ENCODE measurements at regions not wholly inside any gene's neighbourhood (a gene's known extent, or its start where the extent isn't known, plus 50 kb on each side); places are given as distances from the start of the nearest gene placed in this dataset.
A peak's percentile ranks its signal among the peaks of the same experiment; 100 is the strongest.
"Not testable (repeated sequence)": the region's sequence is repeated elsewhere in the genome, so short reads cannot be mapped to it uniquely, and the experiment has no call there.

DNA sequence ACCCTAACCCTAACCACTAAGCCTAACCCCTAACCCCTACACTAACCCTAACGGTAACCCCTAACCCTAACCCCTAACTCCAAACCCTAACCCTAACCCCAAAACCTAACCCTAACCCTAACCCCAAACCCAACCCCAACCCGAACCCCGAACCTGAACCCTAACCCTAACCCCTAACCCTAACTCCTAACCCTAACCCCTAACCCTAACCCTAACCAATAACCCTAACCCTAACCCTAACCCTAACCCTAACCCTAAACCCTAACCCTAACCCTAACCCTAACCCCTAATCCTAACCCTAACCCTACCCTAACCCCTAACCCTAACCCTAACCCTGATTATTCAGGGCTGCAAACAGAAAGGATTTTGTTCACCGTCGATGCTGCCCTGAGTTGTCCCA lies 144.6 kb upstream of the DUSP22 start:
- DNase-seq = not testable (repeated sequence)

DNA sequence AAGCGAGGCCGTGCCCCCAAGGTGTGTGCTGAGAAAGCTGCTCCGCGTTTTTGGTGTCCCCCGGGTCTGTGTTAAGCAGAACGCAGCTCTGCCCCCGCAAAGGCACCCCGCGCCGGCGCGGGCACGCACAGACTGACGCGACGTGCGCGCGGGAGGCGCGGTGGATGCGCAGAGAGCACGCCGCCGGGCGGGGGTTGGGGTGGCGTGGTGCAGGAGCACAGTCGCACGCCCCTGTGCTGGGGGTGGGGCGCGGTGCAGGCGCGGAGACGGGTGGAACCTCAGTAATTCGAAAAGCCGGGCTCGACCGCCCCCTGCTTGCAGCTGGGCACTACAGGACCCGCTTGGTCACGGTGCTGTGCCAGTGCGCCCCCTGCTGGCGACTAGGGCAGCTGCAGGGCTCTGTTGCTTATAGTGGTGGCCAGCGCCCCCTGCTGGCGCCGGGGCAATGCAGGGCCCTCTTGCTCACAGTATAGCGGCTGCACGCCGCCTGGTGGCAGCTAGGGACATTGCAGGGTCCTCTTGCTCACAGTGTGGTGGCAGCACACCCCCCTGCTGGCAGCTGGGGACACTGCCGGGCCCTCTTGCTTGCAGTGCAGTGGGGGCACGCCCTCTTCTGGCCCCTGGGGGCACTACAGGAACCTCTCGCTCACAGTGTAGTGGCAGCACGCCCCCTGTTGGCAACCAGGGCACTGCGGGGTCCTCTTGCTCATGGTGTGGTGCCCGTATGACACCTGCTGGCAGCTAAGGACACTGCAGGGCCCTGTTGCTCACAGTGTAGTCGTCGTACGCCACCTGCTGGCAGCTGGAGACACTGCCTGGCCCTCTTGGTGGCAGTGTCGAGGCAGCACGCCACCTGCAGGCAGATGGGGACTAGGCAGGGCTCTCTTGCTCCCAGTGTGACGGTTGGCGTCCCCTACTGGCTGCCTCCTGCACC lies 144.0 kb upstream of the DUSP22 start:
- DNase-seq = peak; percentile 45 to 56

DNA sequence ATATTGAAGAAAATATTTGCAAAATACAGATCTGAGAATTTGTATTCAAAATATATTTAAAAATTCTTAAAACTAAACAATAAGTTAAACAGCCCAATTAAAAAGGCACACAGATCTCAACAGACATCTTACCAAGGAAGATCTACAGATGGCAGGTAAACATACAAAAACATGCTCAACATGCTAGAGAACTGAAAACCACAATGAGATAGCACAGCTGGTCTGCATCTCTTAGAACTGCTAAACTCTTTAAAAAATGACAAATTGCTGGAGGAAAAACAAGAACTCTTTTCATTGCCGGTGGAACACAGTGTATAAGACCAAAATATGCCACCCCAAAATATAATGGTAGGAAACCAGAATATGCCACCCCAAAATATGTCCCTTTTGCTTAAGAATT lies 142.1 kb upstream of the DUSP22 start:
- DNase-seq = not testable (repeated sequence)

DNA sequence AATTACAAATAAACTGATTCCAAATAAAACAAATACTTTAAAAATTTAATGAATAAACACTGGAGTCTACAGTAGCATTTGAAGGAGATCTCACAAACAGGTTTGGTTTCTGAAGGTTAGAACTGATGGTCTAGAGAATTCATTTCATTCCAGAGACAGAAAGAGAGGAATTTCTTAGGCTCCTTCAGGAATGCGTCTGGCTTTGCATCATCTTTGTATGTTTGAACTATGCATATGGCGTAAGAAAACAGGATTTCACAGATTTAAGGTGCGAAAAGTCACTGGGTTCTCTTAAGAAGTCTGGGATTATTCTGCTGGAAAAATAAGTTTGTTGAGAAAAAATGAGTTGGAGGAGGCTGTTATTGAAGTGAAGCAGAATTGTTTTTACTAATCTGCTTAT lies 139.9 kb upstream of the DUSP22 start:
- DNase-seq = not testable (repeated sequence)

DNA sequence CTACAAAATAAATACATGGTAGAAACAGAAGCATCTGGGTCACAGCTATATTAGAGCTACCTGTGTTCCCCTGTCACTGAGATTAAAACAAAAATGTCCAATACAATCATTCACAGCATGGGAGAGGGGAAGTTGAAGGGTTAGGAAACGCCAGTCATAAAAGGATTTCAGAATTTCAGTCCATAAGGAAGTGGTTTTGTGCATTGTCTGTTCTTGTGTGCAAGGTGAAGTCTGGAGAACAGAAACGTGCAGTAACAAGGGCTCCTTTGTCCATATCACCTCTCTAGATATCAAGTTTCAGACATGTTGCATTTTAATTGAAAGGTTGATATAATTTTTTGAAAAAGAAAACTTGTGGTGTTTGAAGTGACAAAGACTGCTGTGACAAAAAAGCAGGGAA lies 139.3 kb upstream of the DUSP22 start:
- not testable (repeated sequence) for DNase-seq

DNA sequence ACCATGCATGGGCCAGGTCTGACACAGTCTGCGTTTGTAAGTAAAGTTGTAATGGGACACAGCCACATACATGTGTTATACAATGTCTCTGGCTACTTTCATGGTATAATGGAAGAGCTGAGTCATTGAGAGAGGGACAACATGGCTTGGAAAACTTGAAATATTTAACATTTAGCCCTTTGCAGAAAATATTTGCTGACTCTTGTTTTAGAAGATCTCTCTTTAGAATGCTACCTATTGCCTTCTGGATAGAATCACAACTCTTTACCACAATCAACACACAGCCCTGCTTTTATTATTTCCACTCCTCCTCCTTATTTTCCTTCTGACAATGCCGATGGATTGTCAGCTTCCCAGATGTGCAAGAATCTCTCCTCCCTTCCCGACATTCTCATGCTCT lies 138.4 kb upstream of the DUSP22 start:
- DNase-seq = not testable (repeated sequence)

DNA sequence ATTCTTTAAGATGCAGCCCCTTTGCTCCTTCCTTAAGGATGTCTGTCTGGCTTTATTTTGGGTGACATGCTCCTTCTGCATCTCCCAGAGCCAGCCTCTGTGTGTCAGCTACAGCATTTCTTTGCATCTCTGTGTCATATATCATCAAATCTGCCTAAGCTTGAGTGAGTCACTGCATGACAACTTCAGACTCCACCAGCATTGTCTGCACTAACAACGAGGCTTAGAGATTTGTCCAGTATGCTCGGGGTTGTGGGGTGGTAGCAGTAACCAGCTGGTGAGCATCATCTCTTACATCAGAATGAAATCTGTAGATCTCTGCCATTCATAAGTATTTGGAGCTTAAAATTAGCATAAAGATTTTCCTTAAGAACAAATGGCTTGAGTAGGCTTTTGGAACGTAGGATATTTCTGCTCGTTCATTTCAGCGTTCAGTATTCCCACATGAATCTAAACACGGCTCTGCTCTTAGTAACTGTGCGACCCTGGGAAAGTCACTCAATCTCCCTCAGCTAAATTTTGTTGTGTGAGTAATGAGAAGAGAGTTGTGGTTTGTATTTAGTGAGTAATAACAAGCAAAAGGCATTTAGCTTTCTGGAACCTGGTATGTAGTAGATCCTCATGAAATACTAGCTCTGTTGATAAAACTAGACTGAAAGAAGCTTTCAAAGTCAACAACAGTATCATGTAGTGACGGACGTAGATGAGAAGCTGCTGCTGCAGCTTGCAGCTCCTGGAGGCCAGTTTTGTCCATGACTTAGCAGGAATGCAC lies 137.8 kb upstream of the DUSP22 start:
- not testable (repeated sequence) for DNase-seq

DNA sequence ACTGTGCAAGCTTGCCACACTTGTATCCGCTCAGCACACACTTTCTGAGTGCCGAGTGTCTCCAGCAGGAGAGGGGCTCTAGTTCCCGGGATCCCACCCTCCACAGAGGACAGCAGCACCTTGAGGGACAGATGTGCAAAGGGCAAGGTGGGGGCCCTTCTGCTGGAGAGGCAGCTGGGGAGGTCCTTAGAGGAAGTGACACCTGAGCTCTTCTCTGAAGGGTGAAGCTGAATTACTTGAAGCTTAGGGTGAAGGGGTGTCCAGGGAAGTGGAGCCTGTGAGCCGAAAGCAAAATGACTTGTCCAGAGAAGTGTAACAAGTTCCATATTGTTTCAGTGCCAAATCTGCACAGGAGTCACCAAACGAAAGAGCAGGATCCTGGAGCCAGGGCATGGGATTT lies 136.3 kb upstream of the DUSP22 start:
- DNase-seq = no peak

DNA sequence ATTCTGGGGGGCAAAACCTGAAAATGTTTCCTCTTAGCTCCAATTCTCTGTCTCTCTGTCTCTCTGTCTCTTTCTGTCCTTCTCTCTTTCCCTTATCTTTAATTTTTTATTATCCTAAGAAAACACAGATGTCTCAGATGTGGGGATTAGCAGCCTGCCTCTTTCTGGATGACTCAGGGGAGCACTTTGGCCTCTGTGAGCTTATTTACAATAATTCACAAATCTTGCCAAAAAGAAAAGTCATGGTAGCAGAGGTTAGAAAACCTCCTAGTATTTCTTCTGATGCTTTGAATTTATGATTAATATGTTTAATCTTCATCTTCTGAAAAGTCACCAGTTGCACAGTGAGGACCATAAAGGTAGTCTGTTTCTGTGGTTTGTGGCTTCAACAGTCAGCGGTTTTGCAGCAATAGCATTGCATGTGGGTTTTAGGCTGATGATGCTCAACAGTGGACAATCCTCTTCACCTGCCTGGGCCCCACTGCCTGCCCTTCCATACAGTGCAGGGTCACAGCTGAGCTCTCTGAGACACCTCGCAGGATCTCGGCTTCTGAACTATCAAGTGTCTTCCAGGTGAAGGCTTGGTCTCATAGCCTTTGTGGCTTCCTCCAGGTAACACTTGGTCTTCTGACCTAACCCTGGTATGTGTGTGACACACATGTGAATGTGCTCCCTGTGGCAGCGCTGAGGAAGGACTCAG lies 135.7 kb upstream of the DUSP22 start:
- not testable (repeated sequence) for DNase-seq

DNA sequence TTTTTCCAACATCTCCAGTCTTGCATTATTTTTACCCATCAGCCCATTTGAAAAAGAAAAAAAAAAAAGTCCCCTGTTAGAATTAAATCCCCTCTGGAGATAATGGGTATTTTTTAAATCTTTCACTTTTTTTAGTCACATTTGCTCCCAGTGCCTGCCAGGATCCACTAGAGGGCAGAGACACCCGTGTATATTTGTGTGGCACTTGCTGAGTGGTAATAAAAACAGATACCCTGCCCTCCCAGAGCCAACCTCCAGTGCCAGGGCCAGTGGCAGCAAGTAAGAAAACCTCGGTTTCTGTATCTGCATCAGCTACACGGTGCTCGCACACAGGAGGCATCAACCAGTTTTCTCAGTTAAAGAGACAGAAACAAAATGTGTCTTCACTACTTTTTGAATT lies 135.1 kb upstream of the DUSP22 start:
- DNase-seq = peak in 1 of 2 donors; percentile 21

DNA sequence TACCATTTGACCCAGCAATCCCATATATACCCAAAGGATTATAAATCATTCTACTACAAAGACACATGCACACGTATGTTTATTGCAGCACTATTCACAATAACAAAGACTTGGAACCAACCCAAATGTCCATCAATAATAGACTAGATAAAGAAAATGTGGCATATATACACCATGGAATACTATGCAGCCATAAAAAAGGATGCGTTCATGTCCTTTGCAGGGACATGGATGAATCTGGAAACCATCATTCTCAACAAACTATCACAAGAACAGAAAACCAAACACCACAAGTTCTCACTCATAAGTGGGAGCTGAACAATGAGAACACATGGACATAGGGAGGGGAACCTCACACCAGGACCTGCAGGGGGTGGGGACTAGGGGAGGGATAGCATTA lies 130.6 kb upstream of the DUSP22 start:
- DNase-seq = not testable (repeated sequence)

DNA sequence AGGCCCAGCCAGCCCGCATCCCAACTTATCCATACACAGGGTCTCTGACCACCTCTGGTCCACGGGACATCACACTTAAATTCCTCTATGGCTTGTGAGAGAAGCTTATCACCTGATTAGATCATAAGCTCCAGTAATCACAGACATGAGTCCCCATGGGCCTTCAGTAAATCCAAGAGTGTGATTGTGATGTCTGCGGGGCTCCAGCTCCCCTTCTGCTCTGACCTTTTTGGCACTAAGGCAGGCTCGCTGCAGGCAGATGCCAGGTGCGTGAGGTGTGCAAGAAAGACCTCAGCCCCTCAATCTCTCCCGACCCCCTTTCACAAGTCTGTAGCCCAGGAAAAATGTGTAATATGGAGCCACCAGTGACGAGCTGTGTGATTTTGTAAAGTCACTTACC lies 127.6 kb upstream of the DUSP22 start:
- DNase-seq = no peak

DNA sequence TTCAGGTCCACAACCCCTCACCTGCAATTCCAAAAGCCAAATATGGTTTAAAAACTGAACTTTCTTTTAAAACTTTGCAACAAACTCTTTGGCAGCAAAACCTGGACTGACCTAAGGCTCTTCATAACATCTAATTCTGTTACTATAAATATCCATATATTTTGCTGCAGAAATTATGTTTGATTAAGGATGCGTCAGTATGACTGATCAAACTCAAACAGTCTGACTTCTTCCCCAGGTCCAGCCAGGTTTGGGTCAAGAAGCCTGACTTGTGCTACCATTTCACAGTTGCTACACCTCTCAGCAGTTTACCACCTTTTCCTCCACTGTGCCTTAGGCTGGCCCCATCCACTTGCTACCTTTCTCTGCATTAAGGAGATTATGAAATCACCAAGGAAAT lies 127.0 kb upstream of the DUSP22 start:
- no peak for DNase-seq

DNA sequence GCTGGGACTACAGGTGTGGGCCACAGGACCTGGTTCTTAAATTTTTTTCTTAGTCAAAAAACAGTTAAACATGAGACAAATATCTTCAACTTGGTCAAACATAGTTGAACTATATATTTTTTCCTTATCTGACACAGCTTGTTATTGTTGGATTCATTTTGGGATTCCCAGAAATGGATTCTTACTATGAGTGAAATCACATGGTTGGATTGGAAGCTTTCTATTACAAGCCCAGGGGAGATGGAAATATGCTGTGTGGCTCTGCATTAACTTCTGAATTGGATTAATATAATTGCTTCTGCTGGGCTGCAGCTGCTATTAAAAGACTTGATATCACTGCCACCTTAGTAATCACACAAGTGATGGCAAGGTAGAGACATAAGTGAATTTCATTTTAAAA lies 126.4 kb upstream of the DUSP22 start:
- no peak for DNase-seq

DNA sequence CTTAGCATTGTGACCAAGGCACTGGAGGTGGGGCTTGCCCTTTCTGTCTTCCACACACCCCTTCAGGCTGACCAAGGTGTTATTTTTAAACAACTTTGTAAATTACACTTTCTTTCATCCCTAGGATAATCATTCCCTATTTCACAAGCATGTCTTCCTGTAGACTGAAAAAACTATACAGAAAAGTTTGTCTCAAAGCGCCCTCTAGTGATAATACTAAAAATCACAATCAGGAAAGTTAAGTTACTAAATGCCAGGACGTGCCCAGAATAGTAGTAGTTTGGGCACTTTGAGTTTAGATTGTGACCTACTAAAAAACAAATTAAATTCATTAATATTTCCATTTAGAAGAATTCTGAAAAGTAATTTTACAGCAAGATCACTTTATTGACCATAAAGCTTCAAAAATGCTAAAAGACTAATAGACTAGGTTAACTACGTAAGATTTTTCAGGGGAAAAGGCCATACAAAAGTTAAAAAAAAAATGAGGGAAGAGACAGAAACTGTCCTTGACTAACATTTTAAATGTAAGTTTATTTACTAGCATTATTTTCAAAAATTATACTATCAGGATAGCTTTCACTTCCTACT lies 123.3 kb upstream of the DUSP22 start:
- no peak for DNase-seq

DNA sequence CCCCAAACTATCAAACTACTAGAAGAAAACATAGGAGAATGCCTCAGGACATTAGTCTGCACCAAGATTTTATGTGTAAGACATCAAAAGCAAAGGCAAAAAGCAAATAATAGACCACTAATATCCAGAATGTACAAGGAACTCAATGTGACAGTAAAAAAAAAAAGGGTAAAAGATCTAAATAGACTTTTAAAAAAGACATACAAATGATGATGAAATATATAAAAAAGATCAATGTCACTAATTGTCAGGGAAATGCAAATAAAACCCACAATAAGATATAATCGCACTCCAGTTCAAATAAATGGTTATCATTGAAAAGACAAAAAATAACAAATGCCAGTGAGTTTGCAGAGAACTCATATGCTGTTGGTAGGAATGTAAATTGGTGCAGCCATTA lies 118.3 kb upstream of the DUSP22 start:
- DNase-seq = no peak

DNA sequence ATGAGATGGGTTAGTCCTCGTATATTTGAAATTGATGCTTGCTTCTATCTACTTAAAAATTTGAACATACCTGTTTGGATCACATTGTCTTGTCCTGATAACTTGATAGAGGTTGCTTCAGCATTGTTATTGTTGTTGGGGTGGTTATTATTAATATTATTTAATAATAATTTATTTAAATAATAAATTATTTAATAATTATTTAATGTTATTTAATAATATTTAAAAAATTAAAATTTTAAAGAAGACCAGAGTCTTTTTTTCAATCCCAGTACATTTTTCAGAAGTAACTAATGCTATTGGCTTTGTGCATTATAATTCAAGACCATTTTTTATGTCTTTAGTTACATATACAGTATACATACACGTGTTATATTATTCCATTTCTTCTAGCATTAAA lies 116.6 kb upstream of the DUSP22 start:
- DNase-seq = no peak

DNA sequence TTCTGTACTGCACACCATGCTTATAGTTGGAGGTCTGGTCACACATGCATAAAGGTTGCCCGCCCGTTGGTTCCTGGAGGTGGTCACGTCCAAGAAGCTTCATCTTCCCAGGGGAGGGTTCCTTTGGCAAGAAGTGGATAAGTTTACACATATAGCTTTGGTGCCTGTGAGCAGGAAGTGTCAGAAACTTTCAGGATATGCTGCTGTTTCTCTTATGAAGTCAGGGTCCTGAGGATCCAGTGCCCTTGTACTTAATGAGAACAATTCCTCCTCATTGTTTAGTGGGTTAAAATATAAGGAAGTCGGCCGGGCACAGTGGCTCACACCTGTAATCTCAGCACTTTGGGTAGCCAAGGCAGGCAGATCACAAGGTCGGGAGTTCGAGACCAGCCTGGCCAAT lies 115.5 kb upstream of the DUSP22 start:
- no peak for DNase-seq

DNA sequence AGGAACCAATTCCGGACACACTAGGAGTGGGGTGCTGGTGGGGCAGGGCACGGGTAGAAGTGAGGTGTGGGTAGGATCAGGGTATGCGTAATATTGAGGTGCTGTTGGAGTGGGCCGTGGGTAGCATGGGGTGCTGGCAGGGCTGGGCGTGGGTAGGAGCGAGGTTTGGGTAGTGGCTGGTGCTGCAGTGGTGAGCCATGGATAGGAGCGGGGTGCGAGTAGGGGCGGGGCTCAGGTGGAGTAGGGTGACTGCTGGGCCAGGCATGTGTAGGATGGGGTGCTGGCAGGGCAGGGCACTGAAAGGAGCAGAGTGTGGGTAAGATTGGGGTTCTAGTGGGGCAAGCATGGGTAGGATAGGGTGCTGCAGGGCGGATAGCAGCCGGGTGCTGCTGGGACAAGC lies 114.2 kb upstream of the DUSP22 start:
- DNase-seq = no peak

DNA sequence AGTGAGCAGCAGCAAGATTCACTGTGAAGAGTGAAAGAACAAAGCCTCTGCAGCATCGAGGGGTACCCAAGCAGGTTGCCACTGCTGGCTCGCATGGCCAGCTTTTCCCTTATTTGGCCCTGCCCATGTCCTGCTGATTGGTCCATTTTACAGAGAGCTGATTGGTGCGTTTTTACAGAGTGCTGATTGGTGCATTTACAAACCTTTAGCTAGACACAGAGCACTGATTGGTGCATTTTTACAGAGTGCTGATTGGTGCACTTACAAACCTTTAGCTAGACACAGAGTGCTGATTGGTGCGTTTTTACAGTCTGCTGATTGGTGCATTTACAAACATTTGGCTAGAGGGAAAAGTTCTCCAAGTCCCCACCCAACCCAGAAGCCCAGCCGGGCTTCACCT lies 113.4 kb upstream of the DUSP22 start:
- not testable (repeated sequence) for DNase-seq

DNA sequence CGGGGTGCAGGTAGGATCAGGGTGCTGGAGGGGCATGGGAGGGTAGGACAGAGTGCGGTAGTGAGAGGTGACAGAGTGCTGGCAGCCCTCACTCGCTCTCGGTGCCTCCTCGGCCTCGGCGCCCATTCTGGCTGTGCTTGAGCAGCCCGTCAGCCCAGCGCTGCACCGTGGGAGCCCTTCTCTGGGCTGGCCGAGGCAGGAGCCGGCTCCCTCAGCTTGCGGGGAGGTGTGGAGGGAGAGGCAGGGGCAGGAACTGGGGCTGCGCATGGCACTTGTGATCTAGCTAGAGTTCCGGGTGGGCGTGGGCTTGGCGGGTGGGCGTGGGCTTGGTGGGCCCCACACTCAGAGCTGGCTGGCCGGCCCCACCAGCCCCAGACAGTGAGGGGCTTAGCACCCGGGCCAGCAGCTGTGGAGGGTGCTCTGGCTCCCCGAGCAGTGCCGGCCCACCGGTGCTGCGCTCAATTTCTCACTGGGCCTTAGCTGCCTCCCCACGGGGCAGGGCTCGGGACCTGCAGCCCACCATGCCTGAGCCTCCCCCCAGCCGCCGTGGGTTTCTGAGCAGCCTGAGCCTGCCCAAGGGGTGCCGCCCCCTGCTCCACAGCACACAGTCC lies 112.8 kb upstream of the DUSP22 start:
- DNase-seq = no peak

DNA sequence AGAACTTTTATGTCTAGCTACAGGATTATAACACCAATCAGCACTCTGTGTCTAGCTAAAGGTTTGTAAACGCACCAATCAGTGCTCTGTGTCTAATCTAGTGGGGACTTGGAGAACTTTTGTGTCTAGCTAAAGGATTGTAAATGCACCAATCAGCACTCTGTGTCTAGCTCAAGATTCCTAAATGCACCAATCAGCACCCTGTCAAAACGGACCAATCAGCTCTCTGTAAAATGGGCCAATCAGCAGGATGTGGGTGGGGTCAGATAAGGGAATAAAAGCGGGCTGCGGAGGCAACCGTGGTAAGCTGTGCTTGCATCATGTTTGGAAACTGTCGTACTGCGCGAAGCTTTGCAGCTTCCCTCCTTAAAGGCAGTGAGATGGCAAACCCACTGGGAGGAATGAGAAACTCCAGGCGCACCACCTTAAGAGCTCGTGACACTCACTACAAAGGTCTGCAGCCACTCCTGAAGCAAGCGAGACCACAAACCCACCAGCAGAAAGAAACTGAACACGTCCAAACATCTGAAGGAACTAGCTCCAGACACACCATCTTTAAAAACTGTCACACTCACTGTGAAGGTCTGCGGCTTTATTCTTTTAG lies 112.1 kb upstream of the DUSP22 start:
- DNase-seq = not testable (repeated sequence)
